Neural progenitor cell (in vitro differentiated cells): ENCODE measurements at regions not wholly inside any gene's neighbourhood (a gene's known extent, or its start where the extent isn't known, plus 50 kb on each side); places are given as distances from the start of the nearest gene placed in this dataset.

Experiments used
- DNase-seq: peaks from one replicate; pipeline ENCODE4 v3.0.0-alpha.2; 2016; ENCODE audit warnings: low spot score
- H2AFZ ChIP-seq: fragments of 200-600 bp; sonication (generic); replicated peaks from 2 replicates; pipeline ENCODE4 v1.6.1; 2016; ENCODE audit warnings: antibody characterized with exemption
- H3F3A ChIP-seq: fragments of 200-600 bp; sonication (generic); 2 replicates; pipeline ENCODE4 v1.6.1; 2016; ENCODE audit warnings: antibody characterized with exemption, low read depth
- H3K27ac ChIP-seq: fragments of 200-600 bp; sonication (generic); 2 replicates; pipeline ENCODE4 v1.5.1; 2016; ENCODE audit warnings: mild to moderate bottlenecking
- H3K27me3 ChIP-seq: fragments of 200-600 bp; sonication (generic); 2 replicates; pipeline ENCODE4 v1.6.1; 2016; ENCODE audit warnings: mild to moderate bottlenecking, moderate library complexity
- H3K36me3 ChIP-seq: fragments of 200-600 bp; sonication (generic); 2 replicates; pipeline ENCODE4 v1.5.1; 2016
- H3K4me1 ChIP-seq: fragments of 200-600 bp; sonication (generic); 2 replicates; pipeline ENCODE4 v1.6.1; 2016; ENCODE audit warnings: mixed run types
- H3K4me2 ChIP-seq: fragments of 200-600 bp; sonication (generic); 2 replicates; pipeline ENCODE4 v1.6.1; 2016
- H3K4me3 ChIP-seq: fragments of 200-600 bp; sonication (generic); 2 replicates; pipeline ENCODE4 v1.5.1; 2016
- H3K79me2 ChIP-seq: fragments of 200-600 bp; sonication (generic); 2 replicates; pipeline ENCODE4 v1.6.1; 2016; ENCODE audit warnings: low read depth
- H3K9ac ChIP-seq: fragments of 200-600 bp; sonication (generic); 2 replicates; pipeline ENCODE4 v1.6.1; 2016
- H3K9me3 ChIP-seq: fragments of 200-600 bp; sonication (generic); 2 replicates; pipeline ENCODE4 v1.5.1; 2016; ENCODE audit warnings: low read depth
- H4K20me1 ChIP-seq: fragments of 200-600 bp; sonication (generic); 2 replicates; pipeline ENCODE4 v1.6.1; 2016; ENCODE audit warnings: low read depth
- H3K27ac Mint-ChIP-seq: 3 replicates; pipeline ENCODE4 v1.8.0; 2021; ENCODE audit warnings: mixed read lengths
- H3K27me3 Mint-ChIP-seq: 2 replicates; pipeline ENCODE4 v1.8.0; 2022; ENCODE audit warnings: low read depth, mild to moderate bottlenecking, inconsistent platforms, moderate library complexity, mixed read lengths; ENCODE audit not compliant: insufficient read depth
- H3K36me3 Mint-ChIP-seq: 3 replicates; pipeline ENCODE4 v1.8.0; 2021; ENCODE audit warnings: mixed read lengths
- H3K4me1 Mint-ChIP-seq: 3 replicates; pipeline ENCODE4 v1.8.0; 2021; ENCODE audit warnings: mixed read lengths
- H3K4me3 Mint-ChIP-seq: 3 replicates; pipeline ENCODE4 v1.8.0; 2021; ENCODE audit warnings: mild to moderate bottlenecking, moderate library complexity, mixed read lengths
- H3K9me3 Mint-ChIP-seq: 3 replicates; pipeline ENCODE4 v1.8.0; 2020; ENCODE audit warnings: mixed read lengths
- CTCF ChIP-seq: fragments of 200-600 bp; sonication (generic); IDR thresholded peaks from 2 replicates; pipeline ENCODE4 v1.5.1; 2017; ENCODE audit warnings: antibody characterized with exemption, mild to moderate bottlenecking
- EZH2 ChIP-seq: fragments of 200-600 bp; sonication (generic); IDR thresholded peaks from 2 replicates; pipeline ENCODE4 v1.6.1; 2017; ENCODE audit warnings: antibody characterized with exemption, mild to moderate bottlenecking, moderate library complexity
- EZH2phosphoT487 ChIP-seq: fragments of 200-600 bp; sonication (generic); IDR thresholded peaks from 2 replicates; pipeline ENCODE4 v1.6.1; 2017; ENCODE audit warnings: antibody characterized with exemption

DNA sequence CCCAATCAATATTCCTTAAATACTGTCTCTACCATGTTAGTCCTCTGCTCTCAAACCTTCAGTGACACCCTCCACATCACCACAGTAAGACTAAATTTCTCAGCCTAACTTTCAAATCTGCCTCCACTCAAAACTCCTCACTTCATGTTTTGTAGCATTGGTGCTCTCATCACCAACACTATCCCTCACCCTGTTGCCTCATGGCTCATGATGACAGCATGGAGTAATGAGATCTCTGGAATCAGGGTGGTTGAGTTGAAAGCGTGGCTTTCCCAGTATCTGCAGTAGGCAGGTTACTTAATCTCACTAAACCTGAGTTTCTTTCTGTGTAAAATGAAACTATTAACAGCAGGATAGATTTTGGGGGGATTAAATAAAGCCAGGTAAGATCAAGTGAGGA is 621.4 kb downstream of the NYAP2 start:
- no peak overlapping the region for H3K4me3 ChIP-seq
- H3K27me3 Mint-ChIP-seq, result peaks cover 4% of the 10 kb centered on the region
- no peak overlapping the region for H3K27ac Mint-ChIP-seq
- H2AFZ ChIP-seq, result no peak overlapping the region
- no peaks in the 10 kb centered on the region for H3K4me1 Mint-ChIP-seq
- H3K27ac ChIP-seq, result no peak overlapping the region
- no peak overlapping the region for H3K4me3 Mint-ChIP-seq
- no peak overlapping the region for H3K9ac ChIP-seq
- no peaks in the 10 kb centered on the region for H3K9me3 ChIP-seq
- H3K9me3 Mint-ChIP-seq, result peaks cover 39% of the 10 kb centered on the region
- DNase-seq, result no peak
- peaks cover 30% of the 10 kb centered on the region for H3K36me3 Mint-ChIP-seq
- H3K4me2 ChIP-seq, result no peak overlapping the region
- no peaks in the 10 kb centered on the region for H3K79me2 ChIP-seq
- no peaks in the 10 kb centered on the region for H3K4me1 ChIP-seq
- H4K20me1 ChIP-seq, result no peaks in the 10 kb centered on the region
- TF ChIP-seq EZH2 (no peak), CTCF (no peak), EZH2phosphoT487 (no peak)
- no peaks in the 10 kb centered on the region for H3K27me3 ChIP-seq
- no peaks in the 10 kb centered on the region for H3F3A ChIP-seq
- H3K36me3 ChIP-seq, result no peaks in the 10 kb centered on the region

DNA sequence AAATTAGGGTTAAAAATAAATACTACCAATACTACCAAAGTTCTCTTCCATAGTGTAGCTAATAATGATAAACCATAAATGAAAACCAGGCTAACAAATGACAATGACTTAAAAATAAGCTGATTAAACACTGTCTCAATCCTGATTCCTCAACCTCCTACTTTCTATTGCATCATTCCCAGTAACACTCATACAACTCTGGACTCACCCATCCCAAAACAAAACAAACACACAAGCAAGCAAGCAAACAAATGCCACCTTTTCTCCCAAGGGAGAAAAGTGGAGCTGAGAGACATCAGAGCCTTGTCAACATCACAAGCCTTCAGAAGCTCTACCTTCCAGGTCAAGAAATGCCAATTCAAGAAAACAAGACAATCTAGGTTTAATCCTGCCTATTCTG is 620.7 kb downstream of the NYAP2 start:
- Histone ChIP-seq H3K27me3 (no peaks in the 10 kb centered on the region), H2AFZ (no peak overlapping the region), H3K27ac (no peak overlapping the region), H3K9ac (no peak overlapping the region), H3K79me2 (no peaks in the 10 kb centered on the region), H3F3A (no peaks in the 10 kb centered on the region), H3K36me3 (no peaks in the 10 kb centered on the region), H3K4me2 (no peak overlapping the region), H3K9me3 (no peaks in the 10 kb centered on the region), H4K20me1 (no peaks in the 10 kb centered on the region), H3K4me1 (no peaks in the 10 kb centered on the region), H3K4me3 (no peak overlapping the region)
- Mint-ChIP-seq H3K4me3 (no peak overlapping the region), H3K36me3 (peaks cover 29% of the 10 kb centered on the region), H3K4me1 (no peaks in the 10 kb centered on the region), H3K27ac (peak overlapping the region; percentile 6), H3K27me3 (peaks cover 4% of the 10 kb centered on the region), H3K9me3 (peaks cover 36% of the 10 kb centered on the region)
- DNase-seq, result no peak
- TF ChIP-seq EZH2 (no peak), CTCF (no peak)

DNA sequence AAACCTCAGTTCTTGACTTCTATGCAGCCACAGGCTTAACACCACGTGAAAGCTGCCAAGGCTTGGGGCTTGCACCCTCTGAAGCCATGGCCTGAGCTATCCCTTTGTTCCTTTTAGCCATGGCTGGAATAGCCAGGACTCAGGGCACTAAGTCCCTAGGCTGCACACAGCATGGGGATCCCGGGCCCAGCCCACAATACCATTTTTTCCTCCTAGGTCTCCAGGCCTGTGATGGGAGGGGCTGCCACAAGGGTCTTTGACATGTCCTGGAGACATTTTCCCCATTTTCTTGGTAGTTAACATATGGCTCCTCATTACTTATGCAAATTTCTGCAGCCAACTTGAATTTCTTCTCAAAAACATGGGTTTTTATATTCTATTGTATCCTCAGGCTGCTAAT is 619.1 kb downstream of the NYAP2 start:
- Mint-ChIP-seq H3K4me3 (no peak overlapping the region), H3K27me3 (peaks cover 4% of the 10 kb centered on the region), H3K4me1 (no peaks in the 10 kb centered on the region), H3K36me3 (peaks cover 21% of the 10 kb centered on the region), H3K27ac (no peak overlapping the region), H3K9me3 (peaks cover 31% of the 10 kb centered on the region)
- Histone ChIP-seq H4K20me1 (no peaks in the 10 kb centered on the region), H2AFZ (no peak overlapping the region), H3K27me3 (no peaks in the 10 kb centered on the region), H3K9ac (no peak overlapping the region), H3F3A (no peaks in the 10 kb centered on the region), H3K4me3 (no peak overlapping the region), H3K9me3 (no peaks in the 10 kb centered on the region), H3K79me2 (no peaks in the 10 kb centered on the region), H3K4me2 (no peak overlapping the region), H3K36me3 (no peaks in the 10 kb centered on the region), H3K4me1 (no peaks in the 10 kb centered on the region), H3K27ac (no peak overlapping the region)
- no peak for DNase-seq
- TF ChIP-seq EZH2 (no peak), CTCF (no peak), EZH2phosphoT487 (no peak)

DNA sequence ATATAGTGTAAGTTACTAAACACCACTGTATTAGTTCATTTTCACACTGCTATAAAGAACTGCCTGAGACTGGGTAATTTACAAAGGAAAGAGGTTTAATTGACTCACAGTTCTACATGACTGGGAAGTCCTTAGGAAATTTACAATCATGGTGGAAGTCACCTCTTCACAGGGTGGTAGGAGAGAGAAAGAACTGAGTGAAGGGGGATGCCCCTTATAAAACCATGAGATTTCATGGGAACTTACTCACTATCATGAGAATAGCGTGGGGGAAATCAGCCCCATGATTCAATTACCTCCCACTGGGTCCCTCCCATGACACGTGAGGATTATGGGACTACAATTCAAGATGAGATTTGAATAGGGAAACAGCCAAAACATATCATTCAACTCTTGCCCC is 618.0 kb downstream of the NYAP2 start:
- Histone ChIP-seq H3K27me3 (no peaks in the 10 kb centered on the region), H3K27ac (no peak overlapping the region), H3K79me2 (no peaks in the 10 kb centered on the region), H3K9me3 (no peaks in the 10 kb centered on the region), H3K4me2 (no peak overlapping the region), H3K4me1 (no peaks in the 10 kb centered on the region), H3K36me3 (no peaks in the 10 kb centered on the region), H2AFZ (no peak overlapping the region), H3F3A (no peaks in the 10 kb centered on the region), H3K4me3 (no peak overlapping the region), H4K20me1 (no peaks in the 10 kb centered on the region), H3K9ac (no peak overlapping the region)
- Mint-ChIP-seq H3K27me3 (no peaks in the 10 kb centered on the region), H3K9me3 (peaks cover 30% of the 10 kb centered on the region), H3K4me3 (no peak overlapping the region), H3K36me3 (peaks cover 16% of the 10 kb centered on the region), H3K4me1 (peaks cover 8% of the 10 kb centered on the region), H3K27ac (no peak overlapping the region)
- TF ChIP-seq EZH2phosphoT487, result no peak
- TF ChIP-seq CTCF, result no peak
- TF ChIP-seq EZH2, result no peak
- DNase-seq, result no peak
